ENCODE measurements at regions not wholly inside any gene's neighbourhood (a gene's known extent, or its start where the extent isn't known, plus 50 kb on each side); places are given as distances from the start of the nearest gene placed in this dataset.

GRCh38 chr18:38067821-38068220 lies 502.2 kb upstream of the CELF4 start:
- TF ChIP-seq CTCF (IDR thresholded peaks at IDR 0.05; ENCODE audit: insufficient read depth, low read depth, low read length) = no peak
- no peak overlapping the region for H3K4me3 ChIP-seq (ENCODE audit: low read depth, low read length)
- DNase-seq (ENCODE audit: low read depth) = no peak

- H3K4me3 ChIP-seq (ENCODE audit: low read depth, low read length) = no peak overlapping the region
- no peak for TF ChIP-seq CTCF (IDR thresholded peaks at IDR 0.05; ENCODE audit: insufficient read depth, low read depth, low read length)
- no peak for DNase-seq (ENCODE audit: low read depth)
Observed at GRCh38 chr18:38067086-38067485, 501.5 kb upstream of the CELF4 start.

GRCh38 chr18:38052879-38053590 lies 487.4 kb upstream of the CELF4 start:
- H3K4me3 ChIP-seq (ENCODE audit: low read depth, low read length) = no peak overlapping the region
- DNase-seq (ENCODE audit: low read depth) = no peak
- TF ChIP-seq CTCF (IDR thresholded peaks at IDR 0.05; ENCODE audit: insufficient read depth, low read depth, low read length) = no peak

GRCh38 chr18:38047820-38048219 lies 482.2 kb upstream of the CELF4 start:
- DNase-seq (ENCODE audit: low read depth) = no peak
- TF ChIP-seq CTCF (IDR thresholded peaks at IDR 0.05; ENCODE audit: insufficient read depth, low read depth, low read length) = no peak
- no peak overlapping the region for H3K4me3 ChIP-seq (ENCODE audit: low read depth, low read length)

- DNase-seq (ENCODE audit: low read depth) = no peak
- H3K4me3 ChIP-seq (ENCODE audit: low read depth, low read length) = no peak overlapping the region
- TF ChIP-seq CTCF (IDR thresholded peaks at IDR 0.05; ENCODE audit: insufficient read depth, low read depth, low read length) = no peak
Observed at GRCh38 chr18:38046651-38047050, 481.1 kb upstream of the CELF4 start.

GRCh38 chr18:38045845-38046244 lies 480.2 kb upstream of the CELF4 start:
- TF ChIP-seq CTCF (IDR thresholded peaks at IDR 0.05; ENCODE audit: insufficient read depth, low read depth, low read length) = no peak
- no peak for DNase-seq (ENCODE audit: low read depth)

More at GRCh38 chr18:38045845-38046244, 480.2 kb upstream of the CELF4 start:
- no peak overlapping the region for H3K4me3 ChIP-seq (ENCODE audit: low read depth, low read length)

Measured in fibroblast of villous mesenchyme (primary cell).